ENCODE measurements at regions not wholly inside any gene's neighbourhood (a gene's known extent, or its start where the extent isn't known, plus 50 kb on each side); places are given as distances from the start of the nearest gene placed in this dataset.

DNA sequence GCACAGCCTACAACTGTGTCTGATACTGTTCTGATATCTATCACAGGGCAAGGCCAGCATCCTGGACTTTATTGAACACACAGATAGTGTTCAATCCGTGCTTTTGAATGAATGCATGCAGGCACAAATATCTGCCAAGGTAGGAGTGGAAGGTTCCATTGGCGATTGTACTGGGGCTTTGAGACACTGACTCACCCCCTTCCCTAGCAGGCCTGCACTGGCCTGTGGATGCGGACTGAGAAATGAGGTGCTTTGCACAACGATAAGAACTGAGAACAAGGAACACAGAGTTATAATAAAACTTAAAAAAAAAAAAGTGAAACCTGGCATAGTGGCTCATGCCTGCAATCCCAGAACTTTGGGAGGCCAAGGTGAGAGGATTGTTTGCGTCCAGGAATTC lies 62.4 kb upstream of the NGF start:
- TF ChIP-seq, protein P1, sequence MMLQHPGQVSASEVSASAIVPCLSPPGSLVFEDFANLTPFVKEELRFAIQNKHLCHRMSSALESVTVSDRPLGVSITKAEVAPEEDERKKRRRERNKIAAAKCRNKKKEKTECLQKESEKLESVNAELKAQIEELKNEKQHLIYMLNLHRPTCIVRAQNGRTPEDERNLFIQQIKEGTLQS (IDR thresholded peaks at IDR 0.05): no peak
- TF ChIP-seq, protein P2, sequence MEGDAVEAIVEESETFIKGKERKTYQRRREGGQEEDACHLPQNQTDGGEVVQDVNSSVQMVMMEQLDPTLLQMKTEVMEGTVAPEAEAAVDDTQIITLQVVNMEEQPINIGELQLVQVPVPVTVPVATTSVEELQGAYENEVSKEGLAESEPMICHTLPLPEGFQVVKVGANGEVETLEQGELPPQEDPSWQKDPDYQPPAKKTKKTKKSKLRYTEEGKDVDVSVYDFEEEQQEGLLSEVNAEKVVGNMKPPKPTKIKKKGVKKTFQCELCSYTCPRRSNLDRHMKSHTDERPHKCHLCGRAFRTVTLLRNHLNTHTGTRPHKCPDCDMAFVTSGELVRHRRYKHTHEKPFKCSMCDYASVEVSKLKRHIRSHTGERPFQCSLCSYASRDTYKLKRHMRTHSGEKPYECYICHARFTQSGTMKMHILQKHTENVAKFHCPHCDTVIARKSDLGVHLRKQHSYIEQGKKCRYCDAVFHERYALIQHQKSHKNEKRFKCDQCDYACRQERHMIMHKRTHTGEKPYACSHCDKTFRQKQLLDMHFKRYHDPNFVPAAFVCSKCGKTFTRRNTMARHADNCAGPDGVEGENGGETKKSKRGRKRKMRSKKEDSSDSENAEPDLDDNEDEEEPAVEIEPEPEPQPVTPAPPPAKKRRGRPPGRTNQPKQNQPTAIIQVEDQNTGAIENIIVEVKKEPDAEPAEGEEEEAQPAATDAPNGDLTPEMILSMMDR (IDR thresholded peaks at IDR 0.05; ENCODE audit: low read depth, low read length, missing input control): no peak
- no peak for TF ChIP-seq FOXA1 (IDR thresholded peaks at IDR 0.05)
- TF ChIP-seq, protein P3, sequence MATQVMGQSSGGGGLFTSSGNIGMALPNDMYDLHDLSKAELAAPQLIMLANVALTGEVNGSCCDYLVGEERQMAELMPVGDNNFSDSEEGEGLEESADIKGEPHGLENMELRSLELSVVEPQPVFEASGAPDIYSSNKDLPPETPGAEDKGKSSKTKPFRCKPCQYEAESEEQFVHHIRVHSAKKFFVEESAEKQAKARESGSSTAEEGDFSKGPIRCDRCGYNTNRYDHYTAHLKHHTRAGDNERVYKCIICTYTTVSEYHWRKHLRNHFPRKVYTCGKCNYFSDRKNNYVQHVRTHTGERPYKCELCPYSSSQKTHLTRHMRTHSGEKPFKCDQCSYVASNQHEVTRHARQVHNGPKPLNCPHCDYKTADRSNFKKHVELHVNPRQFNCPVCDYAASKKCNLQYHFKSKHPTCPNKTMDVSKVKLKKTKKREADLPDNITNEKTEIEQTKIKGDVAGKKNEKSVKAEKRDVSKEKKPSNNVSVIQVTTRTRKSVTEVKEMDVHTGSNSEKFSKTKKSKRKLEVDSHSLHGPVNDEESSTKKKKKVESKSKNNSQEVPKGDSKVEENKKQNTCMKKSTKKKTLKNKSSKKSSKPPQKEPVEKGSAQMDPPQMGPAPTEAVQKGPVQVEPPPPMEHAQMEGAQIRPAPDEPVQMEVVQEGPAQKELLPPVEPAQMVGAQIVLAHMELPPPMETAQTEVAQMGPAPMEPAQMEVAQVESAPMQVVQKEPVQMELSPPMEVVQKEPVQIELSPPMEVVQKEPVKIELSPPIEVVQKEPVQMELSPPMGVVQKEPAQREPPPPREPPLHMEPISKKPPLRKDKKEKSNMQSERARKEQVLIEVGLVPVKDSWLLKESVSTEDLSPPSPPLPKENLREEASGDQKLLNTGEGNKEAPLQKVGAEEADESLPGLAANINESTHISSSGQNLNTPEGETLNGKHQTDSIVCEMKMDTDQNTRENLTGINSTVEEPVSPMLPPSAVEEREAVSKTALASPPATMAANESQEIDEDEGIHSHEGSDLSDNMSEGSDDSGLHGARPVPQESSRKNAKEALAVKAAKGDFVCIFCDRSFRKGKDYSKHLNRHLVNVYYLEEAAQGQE (IDR thresholded peaks at IDR 0.05): no peak
- no peak for TF ChIP-seq EGR1 (IDR thresholded peaks at IDR 0.05; ENCODE audit: low read depth in 2 of 2)
- TF ChIP-seq RAD21 (IDR thresholded peaks at IDR 0.05): no peak
- no peak for TF ChIP-seq GABPA (IDR thresholded peaks at IDR 0.05 in 1 of 2, conservative IDR thresholded peaks at IDR 0.05 in 1 of 2)
- no peak for TF ChIP-seq JUND (IDR thresholded peaks at IDR 0.05)
- no peak for TF ChIP-seq YY1 (IDR thresholded peaks at IDR 0.05)
- TF ChIP-seq, protein P4, sequence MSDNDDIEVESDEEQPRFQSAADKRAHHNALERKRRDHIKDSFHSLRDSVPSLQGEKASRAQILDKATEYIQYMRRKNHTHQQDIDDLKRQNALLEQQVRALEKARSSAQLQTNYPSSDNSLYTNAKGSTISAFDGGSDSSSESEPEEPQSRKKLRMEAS (IDR thresholded peaks at IDR 0.05): no peak

Measured in liver (tissue), 3 donors.